ENCODE measurements at regions not wholly inside any gene's neighbourhood (a gene's known extent, or its start where the extent isn't known, plus 50 kb on each side); places are given as distances from the start of the nearest gene placed in this dataset.

DNA sequence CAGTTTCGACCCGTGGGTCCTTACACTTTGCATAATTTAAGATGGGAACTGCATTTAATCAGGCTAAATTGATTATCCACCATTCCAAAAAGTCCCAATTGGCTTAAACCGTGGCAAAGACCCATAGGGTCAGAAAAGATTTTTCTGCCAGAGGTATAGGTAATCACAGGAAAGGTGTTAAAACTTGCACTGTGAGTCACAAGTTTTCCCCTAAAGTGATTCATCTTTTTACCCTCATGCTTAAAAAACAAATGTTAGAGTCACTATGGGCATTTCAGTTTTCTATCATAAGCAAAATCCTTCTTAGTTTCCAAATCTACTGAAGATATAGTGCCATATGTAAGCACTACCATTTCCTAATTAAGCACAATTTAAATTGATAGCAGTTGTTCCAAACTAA is 1079.8 kb downstream of the ADGRL2 start:
- Histone ChIP-seq H2BK120ac (ENCODE audit: low read depth, low read length) (no peak overlapping the region), H3K4me2 (ENCODE audit: low read depth, low read length) (no peak overlapping the region), H4K8ac (ENCODE audit: low read depth in 2 of 2, low read length in 2 of 2) (no peak overlapping the region), H3K27ac (ENCODE audit: insufficient read depth, low read length) (no peak overlapping the region), H3K36me3 (ENCODE audit: control insufficient read depth, insufficient read depth, low read length) (no peaks in the 10 kb centered on the region), H3K18ac (ENCODE audit: low read depth, low read length) (no peak overlapping the region), H2AK5ac (ENCODE audit: low read depth, low read length) (no peak overlapping the region), H3K23ac (ENCODE audit: low read depth, low read length) (no peak overlapping the region), H2AFZ (replicated peaks; ENCODE audit: low read length, poor library complexity) (no peak overlapping the region), H3K9me3 (ENCODE audit: control insufficient read depth, insufficient read depth, low read length) (no peaks in the 10 kb centered on the region), H3K9ac (ENCODE audit: low read depth, low read length) (no peak overlapping the region), H4K20me1 (ENCODE audit: insufficient read depth, low read length) (no peaks in the 10 kb centered on the region), H2BK20ac (ENCODE audit: low read depth, low read length) (no peak overlapping the region), H3K4me3 (ENCODE audit: insufficient read depth, low read depth, low read length) (no peak overlapping the region), H3K27me3 (ENCODE audit: control insufficient read depth, insufficient read depth, low read length) (no peaks in the 10 kb centered on the region), H4K91ac (ENCODE audit: insufficient read depth, low read depth, low read length) (no peak overlapping the region), H2AK9ac (replicated peaks; ENCODE audit: low read depth, low read length, poor library complexity) (no peak overlapping the region), H3K14ac (replicated peaks; ENCODE audit: low read depth, low read length) (no peak overlapping the region), H3K56ac (ENCODE audit: extremely low read depth, insufficient read depth, low read length) (no peak overlapping the region), H3K4ac (ENCODE audit: low read depth, low read length) (no peak overlapping the region), H4K5ac (ENCODE audit: low read depth, low read length) (no peak overlapping the region), H3K9me1 (ENCODE audit: insufficient read depth, low read length) (no peaks in the 10 kb centered on the region), H2BK15ac (ENCODE audit: low read depth, low read length) (no peak overlapping the region), H3K79me1 (ENCODE audit: low read depth in 1 of 2, low read length in 2 of 2) (no peaks in the 10 kb centered on the region), H2BK5ac (ENCODE audit: low read depth, low read length, poor library complexity, severe bottlenecking) (no peak overlapping the region), H3K4me1 (ENCODE audit: control insufficient read depth, insufficient read depth, low read length) (no peaks in the 10 kb centered on the region)
- no peak for ATAC-seq (ENCODE audit: low read depth)
- BruUV-seq (replicated peaks): no TSS peak
- in situ Hi-C loops (cut with MboI; ENCODE audit: low sequenced_read_pairs): no loop called here
- no CpG with 5 or more reads among the region's 3 CpGs for WGBS, 2 experiments (ENCODE audit: extremely low coverage in 2 of 2, insufficient read length in 1 of 2)
- ChIA-PET CTCF (no interaction called here), POLR2A (ENCODE audit: unreplicated experiment) (no interaction called here)
- DNase-seq: no peak
- dilution Hi-C loops (cut with HindIII; ENCODE audit: low sequenced_read_pairs, unreplicated experiment): no loop called here
- no peak for TF ChIP-seq BHLHE40 (IDR thresholded peaks at IDR 0.05; ENCODE audit: low read depth, low read length)
- TF ChIP-seq CTCF (conservative IDR thresholded peaks at IDR 0.05; ENCODE audit: low read depth, low read length): no peak
- no peak for TF ChIP-seq MAFK (IDR thresholded peaks at IDR 0.05; ENCODE audit: low read depth, low read length)
- TF ChIP-seq RCOR1 (IDR thresholded peaks at IDR 0.05; ENCODE audit: insufficient replicate concordance, low read length): no peak
- TF ChIP-seq, protein P1, sequence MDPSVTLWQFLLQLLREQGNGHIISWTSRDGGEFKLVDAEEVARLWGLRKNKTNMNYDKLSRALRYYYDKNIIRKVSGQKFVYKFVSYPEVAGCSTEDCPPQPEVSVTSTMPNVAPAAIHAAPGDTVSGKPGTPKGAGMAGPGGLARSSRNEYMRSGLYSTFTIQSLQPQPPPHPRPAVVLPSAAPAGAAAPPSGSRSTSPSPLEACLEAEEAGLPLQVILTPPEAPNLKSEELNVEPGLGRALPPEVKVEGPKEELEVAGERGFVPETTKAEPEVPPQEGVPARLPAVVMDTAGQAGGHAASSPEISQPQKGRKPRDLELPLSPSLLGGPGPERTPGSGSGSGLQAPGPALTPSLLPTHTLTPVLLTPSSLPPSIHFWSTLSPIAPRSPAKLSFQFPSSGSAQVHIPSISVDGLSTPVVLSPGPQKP (IDR thresholded peaks at IDR 0.05; ENCODE audit: borderline replicate concordance, low read depth, low read length): no peak
- TF ChIP-seq RFX5 (IDR thresholded peaks at IDR 0.05; ENCODE audit: low read depth, low read length): no peak
- no peak for TF ChIP-seq CEBPB (IDR thresholded peaks at IDR 0.05; ENCODE audit: low read depth, low read length)
- TF ChIP-seq FOS (IDR thresholded peaks at IDR 0.05; ENCODE audit: low read depth, low read length): no peak
- no peak for TF ChIP-seq RAD21 (IDR thresholded peaks at IDR 0.05; ENCODE audit: low read length)
- no peak for TF ChIP-seq POLR2A (IDR thresholded peaks at IDR 0.05; ENCODE audit: low read depth, low read length)
- no peak for TF ChIP-seq SMC3 (IDR thresholded peaks at IDR 0.05; ENCODE audit: low read depth, low read length)
- TF ChIP-seq CHD1 (IDR thresholded peaks at IDR 0.05; ENCODE audit: low read depth, low read length): no peak
- no peak for TF ChIP-seq NFE2L2 (IDR thresholded peaks at IDR 0.05; ENCODE audit: low read depth, low read length)
- TF ChIP-seq MXI1 (IDR thresholded peaks at IDR 0.05; ENCODE audit: borderline replicate concordance, low read depth, low read length): no peak
- TF ChIP-seq MAZ (IDR thresholded peaks at IDR 0.05; ENCODE audit: borderline replicate concordance, low read depth, low read length): no peak
- TF ChIP-seq, protein P2, sequence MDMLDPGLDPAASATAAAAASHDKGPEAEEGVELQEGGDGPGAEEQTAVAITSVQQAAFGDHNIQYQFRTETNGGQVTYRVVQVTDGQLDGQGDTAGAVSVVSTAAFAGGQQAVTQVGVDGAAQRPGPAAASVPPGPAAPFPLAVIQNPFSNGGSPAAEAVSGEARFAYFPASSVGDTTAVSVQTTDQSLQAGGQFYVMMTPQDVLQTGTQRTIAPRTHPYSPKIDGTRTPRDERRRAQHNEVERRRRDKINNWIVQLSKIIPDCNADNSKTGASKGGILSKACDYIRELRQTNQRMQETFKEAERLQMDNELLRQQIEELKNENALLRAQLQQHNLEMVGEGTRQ (IDR thresholded peaks at IDR 0.05; ENCODE audit: low read depth, low read length): no peak
- intact Hi-C loops (cut with micrococcal nuclease): no loop called here
